Right lobe of liver (tissue), 6 donors: ENCODE measurements at regions not wholly inside any gene's neighbourhood (a gene's known extent, or its start where the extent isn't known, plus 50 kb on each side); places are given as distances from the start of the nearest gene placed in this dataset.

Experiments used
- ATAC-seq, 4 donors: fragments of 200-7000 bp; cut with Tn5 transposase; one replicate each; pipeline ENCODE4 v1.9.1; 2020; ENCODE audit warnings: mild to moderate bottlenecking in 4 of 4, moderate library complexity in 4 of 4
- DNase-seq, 3 donors: peaks; one replicate each; pipeline ENCODE4 v3.0.0-alpha.2; 2020
- H3K27ac ChIP-seq, 3 donors: fragments of 200-600 bp; one replicate each; pipeline ENCODE4 v1.8.0; 2022
- H3K27me3 ChIP-seq, 2 donors: fragments of 200-600 bp; one replicate each; pipeline ENCODE4 v1.8.0; 2022
- H3K36me3 ChIP-seq, 4 donors: fragments of 200-600 bp; sonication (generic) in 1 of 4; one replicate each; pipeline versions ENCODE4 v1.5.1 to v1.8.0; 2017 to 2022; ENCODE audit warnings: control low read depth in 1 of 4
- H3K4me1 ChIP-seq, 4 donors: fragments of 200-600 bp; sonication (generic) in 1 of 4; one replicate each; pipeline versions ENCODE4 v1.5.1 to v1.8.0; 2017 to 2022; ENCODE audit warnings: control low read depth in 1 of 4
- H3K4me3 ChIP-seq, 3 donors: fragments of 200-600 bp; one replicate each; pipeline ENCODE4 v1.8.0; 2022
- H3K9me3 ChIP-seq, 4 donors: fragments of 200-600 bp; sonication (generic) in 1 of 4; one replicate each; pipeline versions ENCODE4 v1.5.1 to v1.8.0; 2017 to 2022; ENCODE audit warnings: control low read depth in 1 of 4
- POLR2A ChIP-seq: fragments of 450-650 bp; IDR thresholded peaks from one replicate; pipeline ENCODE4 v1.6.1; 2017; ENCODE audit warnings: antibody characterized with exemption, mild to moderate bottlenecking
- WGBS: methylation state at CpG from one replicate; pipeline ENCODE4 v1.1.6; 2018; ENCODE audit warnings: low coverage, low lambda C conversion rate; ENCODE audit not compliant: insufficient coverage; ENCODE audit errors: missing lambda C conversion rate; 5-methylcytosine and 5-hydroxymethylcytosine counted together
- intact Hi-C, 2 donors: fragments of 100-400 bp; cut with DNase I; formaldehyde crosslinking; loops; one replicate each; pipeline versions ENCODE4 v1.11.2 to v1.14.1; 2022
- TF ChIP-seq, protein P1 (sequence below), 4 donors: fragments of 200-600 bp in 3 of 4; fragments of 450-650 bp in 1 of 4; IDR thresholded peaks; one replicate each; pipeline versions ENCODE4 v1.5.1 to v1.8.0; 2016 to 2022; ENCODE audit warnings: antibody characterized with exemption in 4 of 4, mild to moderate bottlenecking in 2 of 4
- donor health status: DM: no; HTN: yes; CAD: no.
- donor health status: DM: no; HTN: no; CAD: no.
- donor health status: DM: no; HTN: no; CAD: no.
- donor health status: DM: no; HTN: yes; CAD: no.
- donor health status: DM: no; HTN: yes; CAD: no.

DNA sequence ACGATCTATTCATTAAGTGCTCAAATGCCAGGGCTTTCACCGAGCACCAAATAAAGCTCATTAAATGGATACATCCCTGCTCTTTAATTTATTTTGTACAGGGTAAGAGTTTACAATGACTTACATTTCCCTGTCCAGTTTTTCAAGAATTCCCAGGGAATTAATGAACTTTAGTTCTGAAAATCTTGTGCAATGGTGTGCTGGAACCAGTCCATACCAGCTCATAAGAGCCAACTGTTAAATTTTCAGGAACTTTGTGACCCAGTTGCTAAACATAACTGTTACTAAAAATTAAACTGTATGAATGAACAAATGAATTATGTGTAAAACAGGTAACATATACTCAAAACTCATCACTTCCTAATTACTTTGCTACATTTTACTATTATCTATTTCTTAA is 191.7 kb upstream of the RASGEF1B start:
- no peak for TF ChIP-seq POLR2A
- TF ChIP-seq, protein P1, sequence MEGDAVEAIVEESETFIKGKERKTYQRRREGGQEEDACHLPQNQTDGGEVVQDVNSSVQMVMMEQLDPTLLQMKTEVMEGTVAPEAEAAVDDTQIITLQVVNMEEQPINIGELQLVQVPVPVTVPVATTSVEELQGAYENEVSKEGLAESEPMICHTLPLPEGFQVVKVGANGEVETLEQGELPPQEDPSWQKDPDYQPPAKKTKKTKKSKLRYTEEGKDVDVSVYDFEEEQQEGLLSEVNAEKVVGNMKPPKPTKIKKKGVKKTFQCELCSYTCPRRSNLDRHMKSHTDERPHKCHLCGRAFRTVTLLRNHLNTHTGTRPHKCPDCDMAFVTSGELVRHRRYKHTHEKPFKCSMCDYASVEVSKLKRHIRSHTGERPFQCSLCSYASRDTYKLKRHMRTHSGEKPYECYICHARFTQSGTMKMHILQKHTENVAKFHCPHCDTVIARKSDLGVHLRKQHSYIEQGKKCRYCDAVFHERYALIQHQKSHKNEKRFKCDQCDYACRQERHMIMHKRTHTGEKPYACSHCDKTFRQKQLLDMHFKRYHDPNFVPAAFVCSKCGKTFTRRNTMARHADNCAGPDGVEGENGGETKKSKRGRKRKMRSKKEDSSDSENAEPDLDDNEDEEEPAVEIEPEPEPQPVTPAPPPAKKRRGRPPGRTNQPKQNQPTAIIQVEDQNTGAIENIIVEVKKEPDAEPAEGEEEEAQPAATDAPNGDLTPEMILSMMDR (IDR thresholded peaks at IDR 0.05) = no peak
- peaks cover 0 to 45% (median 12%) of the 10 kb centered on the region in 4 donors for H3K4me1 ChIP-seq
- intact Hi-C loops = no loop called here
- no peaks in the 10 kb centered on the region for H3K9me3 ChIP-seq
- ATAC-seq = peak; percentile 60 to 75 (median 66)
- WGBS = 35% methylated on average over 2 of the region's 2 CpGs
- H3K4me3 ChIP-seq = peak overlapping the region in 1 of 3 donors; percentile 20
- H3K36me3 ChIP-seq = no peaks in the 10 kb centered on the region
- DNase-seq = peak in 1 of 3 donors; percentile 61
- peak overlapping the region; percentile 63 to 87 (median 82) for H3K27ac ChIP-seq
- no peaks in the 10 kb centered on the region for H3K27me3 ChIP-seq

DNA sequence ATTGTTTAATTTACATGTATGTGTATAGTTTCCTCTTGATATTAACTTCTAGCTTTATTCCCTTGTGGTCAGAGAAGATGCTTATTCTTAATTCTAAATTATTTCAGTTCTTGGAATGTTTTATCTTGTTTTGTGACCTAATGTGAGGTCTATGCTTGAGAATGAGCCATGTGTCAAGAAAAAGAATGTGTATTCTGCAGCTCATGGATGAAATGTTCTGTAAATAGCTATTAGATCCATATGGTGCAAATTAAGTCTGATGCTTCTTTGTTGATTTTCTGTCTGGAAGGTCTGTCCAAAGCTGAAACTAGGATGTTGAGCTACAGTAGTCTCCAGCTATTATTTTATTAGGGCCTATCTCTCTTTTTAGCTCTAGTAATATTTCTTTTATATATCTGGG is 187.3 kb upstream of the RASGEF1B start:
- Histone ChIP-seq H3K4me3 (no peak overlapping the region), H3K36me3 (no peaks in the 10 kb centered on the region), H3K4me1 (peaks cover 0 to 16% (median 5%) of the 10 kb centered on the region in 4 donors), H3K27ac (no peak overlapping the region), H3K27me3 (no peaks in the 10 kb centered on the region), H3K9me3 (no peaks in the 10 kb centered on the region)
- ATAC-seq (no peak), DNase-seq (no peak)
- intact Hi-C loops = no loop called here
- no peak for TF ChIP-seq POLR2A
- TF ChIP-seq, protein P1 (IDR thresholded peaks at IDR 0.05) = no peak

DNA sequence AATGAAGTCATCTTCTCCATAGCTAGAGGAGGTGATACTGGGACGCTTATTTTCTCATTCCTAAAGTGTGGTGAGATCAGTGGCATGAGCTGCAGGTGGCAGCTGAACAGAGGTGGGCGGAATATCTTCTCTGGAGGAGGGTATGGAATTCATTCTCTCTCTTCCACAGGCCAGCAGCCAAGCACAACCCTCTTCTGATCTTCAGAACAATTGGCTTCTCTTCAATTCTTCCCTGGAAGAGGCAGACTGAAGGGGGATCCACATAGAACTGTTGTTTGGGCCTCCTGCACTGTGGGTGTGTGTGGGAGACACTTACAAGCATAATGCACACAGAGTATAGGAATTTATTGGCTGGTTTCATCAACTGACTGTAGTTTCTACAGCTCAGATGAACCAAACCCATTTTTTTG is 180.4 kb upstream of the RASGEF1B start:
- no peaks in the 10 kb centered on the region for H3K9me3 ChIP-seq
- WGBS = 65% methylated on average over 2 of the region's 2 CpGs
- peak in 1 of 3 donors; percentile 26 for DNase-seq
- peaks cover 0 to 30% (median 10%) of the 10 kb centered on the region in 4 donors for H3K4me1 ChIP-seq
- intact Hi-C loops = no loop called here
- no peaks in the 10 kb centered on the region for H3K36me3 ChIP-seq
- TF ChIP-seq POLR2A = no peak
- TF ChIP-seq, protein P1 (IDR thresholded peaks at IDR 0.05) = no peak
- ATAC-seq = peak in 2 of 4 donors; percentile 29 to 37
- H3K27me3 ChIP-seq = no peaks in the 10 kb centered on the region
- no peak overlapping the region for H3K4me3 ChIP-seq
- H3K27ac ChIP-seq = peak overlapping the region in 1 of 3 donors; percentile 84

DNA sequence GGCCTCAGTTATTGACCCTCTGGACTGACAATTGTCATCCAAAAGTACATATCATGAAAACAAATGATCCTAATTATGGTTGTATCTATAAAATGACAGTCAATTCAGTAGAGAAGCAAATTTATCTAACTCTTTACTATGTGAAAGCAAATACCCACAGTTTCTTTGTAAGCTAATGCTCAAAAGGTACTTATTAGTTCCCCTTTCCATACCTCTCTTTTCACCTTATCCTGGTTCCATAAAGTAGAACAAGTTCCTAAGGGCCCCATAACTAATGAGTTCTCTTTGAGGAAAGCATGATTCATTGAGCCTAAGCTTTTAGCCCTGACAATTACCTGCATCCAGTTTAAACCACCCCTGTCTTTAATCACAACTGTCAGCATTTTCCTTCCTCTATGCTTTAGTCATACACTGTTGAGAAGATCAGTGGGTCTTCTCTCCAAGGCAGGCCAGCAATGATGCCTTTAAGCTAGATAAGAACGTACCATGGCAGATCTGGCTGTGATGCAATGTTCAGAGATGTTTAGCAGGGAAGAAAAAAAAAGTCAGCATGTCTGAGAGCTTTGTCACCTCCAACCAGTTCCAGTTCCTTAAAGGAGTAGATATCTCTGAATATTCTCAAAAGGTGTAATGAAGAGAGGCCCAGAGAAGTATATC is 179.7 kb upstream of the RASGEF1B start:
- Histone ChIP-seq H3K36me3 (no peaks in the 10 kb centered on the region), H3K4me3 (no peak overlapping the region), H3K27ac (peak overlapping the region; percentile 47 to 84 (median 76)), H3K4me1 (peaks cover 0 to 30% (median 10%) of the 10 kb centered on the region in 4 donors), H3K27me3 (no peaks in the 10 kb centered on the region), H3K9me3 (no peaks in the 10 kb centered on the region)
- 18% methylated on average over 1 of the region's 1 CpG for WGBS
- no peak for DNase-seq
- no peak for TF ChIP-seq POLR2A
- TF ChIP-seq, protein P1 (IDR thresholded peaks at IDR 0.05) = no peak
- peak in 3 of 4 donors; percentile 4 to 25 (median 8) for ATAC-seq
- intact Hi-C loops = no loop called here
